GM06990 (cell line): ENCODE measurements at regions not wholly inside any gene's neighbourhood (a gene's known extent, or its start where the extent isn't known, plus 50 kb on each side); places are given as distances from the start of the nearest gene placed in this dataset.

Experiments
- DNase-seq: peaks from one replicate; pipeline ENCODE4 v3.0.0-alpha.2; 2011; ENCODE audit not compliant: insufficient read length; ENCODE audit errors: extremely low read depth
- H3K27me3 ChIP-seq: replicated peaks from 2 replicates; pipeline ENCODE4 v1.6.0; 2011; ENCODE audit warnings: low read length; ENCODE audit not compliant: control insufficient read depth, insufficient read depth
- H3K36me3 ChIP-seq: 2 replicates; pipeline ENCODE4 v1.5.1; 2011; ENCODE audit warnings: low read length; ENCODE audit not compliant: control insufficient read depth, insufficient read depth
- H3K4me3 ChIP-seq: replicated peaks from 2 replicates; pipeline ENCODE4 v1.5.1; 2011; ENCODE audit warnings: low read depth, mild to moderate bottlenecking, control low read depth, low read length
- TF ChIP-seq, protein P1 (sequence below): IDR thresholded peaks from 2 replicates; pipeline ENCODE4 v1.5.1; 2011; ENCODE audit warnings: low read length, control low read depth, mild to moderate bottlenecking, inconsistent platforms; ENCODE audit not compliant: insufficient read depth, poor library complexity, severe bottlenecking

GRCh38 chrX:786441-786881 is 155.9 kb downstream of the SHOX start:
- no peak overlapping the region for H3K4me3 ChIP-seq
- DNase-seq = no peak

GRCh38 chrX:784829-785228 is 154.2 kb downstream of the SHOX start:
- DNase-seq = no peak
- Histone ChIP-seq H3K4me3 (no peak overlapping the region), H3K36me3 (no peaks in the 10 kb centered on the region), H3K27me3 (no peaks in the 10 kb centered on the region)
- TF ChIP-seq, protein P1, sequence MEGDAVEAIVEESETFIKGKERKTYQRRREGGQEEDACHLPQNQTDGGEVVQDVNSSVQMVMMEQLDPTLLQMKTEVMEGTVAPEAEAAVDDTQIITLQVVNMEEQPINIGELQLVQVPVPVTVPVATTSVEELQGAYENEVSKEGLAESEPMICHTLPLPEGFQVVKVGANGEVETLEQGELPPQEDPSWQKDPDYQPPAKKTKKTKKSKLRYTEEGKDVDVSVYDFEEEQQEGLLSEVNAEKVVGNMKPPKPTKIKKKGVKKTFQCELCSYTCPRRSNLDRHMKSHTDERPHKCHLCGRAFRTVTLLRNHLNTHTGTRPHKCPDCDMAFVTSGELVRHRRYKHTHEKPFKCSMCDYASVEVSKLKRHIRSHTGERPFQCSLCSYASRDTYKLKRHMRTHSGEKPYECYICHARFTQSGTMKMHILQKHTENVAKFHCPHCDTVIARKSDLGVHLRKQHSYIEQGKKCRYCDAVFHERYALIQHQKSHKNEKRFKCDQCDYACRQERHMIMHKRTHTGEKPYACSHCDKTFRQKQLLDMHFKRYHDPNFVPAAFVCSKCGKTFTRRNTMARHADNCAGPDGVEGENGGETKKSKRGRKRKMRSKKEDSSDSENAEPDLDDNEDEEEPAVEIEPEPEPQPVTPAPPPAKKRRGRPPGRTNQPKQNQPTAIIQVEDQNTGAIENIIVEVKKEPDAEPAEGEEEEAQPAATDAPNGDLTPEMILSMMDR = no peak

More at GRCh38 chrX:786441-786881, 155.9 kb downstream of the SHOX start:
- Histone ChIP-seq H3K36me3 (no peaks in the 10 kb centered on the region), H3K27me3 (no peaks in the 10 kb centered on the region)
- TF ChIP-seq, protein P1 = no peak

GRCh38 chrX:781224-782204 is 150.9 kb downstream of the SHOX start:
- no peak overlapping the region for H3K4me3 ChIP-seq
- H3K27me3 ChIP-seq = no peaks in the 10 kb centered on the region
- DNase-seq = no peak
- no peaks in the 10 kb centered on the region for H3K36me3 ChIP-seq
- TF ChIP-seq, protein P1 = no peak

- Histone ChIP-seq H3K4me3 (no peak overlapping the region), H3K36me3 (no peaks in the 10 kb centered on the region), H3K27me3 (no peaks in the 10 kb centered on the region)
- DNase-seq = no peak
- TF ChIP-seq, protein P1 = no peak
These were observed 146.1 kb downstream of the SHOX start for GRCh38 chrX:776529-777230.

- TF ChIP-seq, protein P1 = no peak
- no peaks in the 10 kb centered on the region for H3K27me3 ChIP-seq
- no peak for DNase-seq
These were observed 145.5 kb downstream of the SHOX start for GRCh38 chrX:776061-776460.

More at GRCh38 chrX:776061-776460, 145.5 kb downstream of the SHOX start:
- Histone ChIP-seq H3K36me3 (no peaks in the 10 kb centered on the region), H3K4me3 (no peak overlapping the region)
